Thoracic aorta (tissue), 2 donors: ENCODE measurements at regions not wholly inside any gene's neighbourhood (a gene's known extent, or its start where the extent isn't known, plus 50 kb on each side); places are given as distances from the start of the nearest gene placed in this dataset.

Source experiments
- ATAC-seq: fragments of 150-250 bp; one replicate; pipeline ENCODE4 v1.8.0; 2017; ENCODE audit warnings: low read depth; ENCODE audit not compliant: insufficient number of reproducible peaks, low FRiP score
- DNase-seq: peaks from one replicate; pipeline ENCODE4 v3.0.0-alpha.2; 2020; ENCODE audit warnings: low spot score
- H3K27ac ChIP-seq, 2 donors: fragments of 200-600 bp; sonication (generic); 1 replicate in 1 of 2; 2 replicates in 1 of 2; pipeline ENCODE4 v1.5.1; 2016; ENCODE audit warnings: mild to moderate bottlenecking in 2 of 2, moderate library complexity in 2 of 2
- H3K27me3 ChIP-seq: fragments of 200-600 bp; sonication (generic); replicated peaks from 2 replicates; pipeline ENCODE4 v1.6.0; 2016; ENCODE audit warnings: mild to moderate bottlenecking; ENCODE audit not compliant: insufficient read depth
- H3K36me3 ChIP-seq: fragments of 200-600 bp; sonication (generic); one replicate; pipeline ENCODE4 v1.5.1; 2016
- H3K4me1 ChIP-seq, 2 donors: fragments of 200-600 bp; sonication (generic); 1 replicate in 1 of 2; 2 replicates in 1 of 2; pipeline versions ENCODE4 v1.5.1 to v1.6.0; 2016; ENCODE audit warnings: low read depth in 2 of 2, mild to moderate bottlenecking in 1 of 2; ENCODE audit not compliant: control insufficient read depth in 1 of 2
- H3K4me3 ChIP-seq: fragments of 200-600 bp; sonication (generic); 2 replicates; pipeline ENCODE4 v1.5.1; 2016; ENCODE audit warnings: mild to moderate bottlenecking
- H3K9me3 ChIP-seq: fragments of 200-600 bp; sonication (generic); 2 replicates; pipeline ENCODE4 v1.5.1; 2016
- CTCF ChIP-seq: fragments of 200-600 bp; sonication (generic); IDR thresholded peaks from one replicate; pipeline ENCODE4 v1.5.1; 2019; ENCODE audit warnings: antibody characterized with exemption

- DNase-seq (no peak), ATAC-seq (no peak)
- no peak for TF ChIP-seq CTCF
- no peak overlapping the region for H3K27ac ChIP-seq
- no peaks in the 10 kb centered on the region for H3K9me3 ChIP-seq
- H3K4me1 ChIP-seq = no peaks in the 10 kb centered on the region
- H3K27me3 ChIP-seq = no peaks in the 10 kb centered on the region
- no peaks in the 10 kb centered on the region for H3K36me3 ChIP-seq
- no peak overlapping the region for H3K4me3 ChIP-seq
Measured at GRCh38 chr1:239831577-239832355, 259.9 kb upstream of the FMN2 start.

- no peak for ATAC-seq
- DNase-seq = no peak
- H3K27me3 ChIP-seq = no peaks in the 10 kb centered on the region
- no peaks in the 10 kb centered on the region for H3K4me1 ChIP-seq
- TF ChIP-seq CTCF = no peak
- H3K4me3 ChIP-seq = no peak overlapping the region
- no peaks in the 10 kb centered on the region for H3K9me3 ChIP-seq
- no peaks in the 10 kb centered on the region for H3K36me3 ChIP-seq
- no peak overlapping the region for H3K27ac ChIP-seq
Measured at GRCh38 chr1:239833723-239834122, 258.0 kb upstream of the FMN2 start.

- no peaks in the 10 kb centered on the region for H3K36me3 ChIP-seq
- ATAC-seq (no peak), DNase-seq (no peak)
- H3K27me3 ChIP-seq = no peaks in the 10 kb centered on the region
- no peak for TF ChIP-seq CTCF
- no peak overlapping the region for H3K27ac ChIP-seq
- no peak overlapping the region for H3K4me3 ChIP-seq
- H3K9me3 ChIP-seq = no peaks in the 10 kb centered on the region
- H3K4me1 ChIP-seq = no peaks in the 10 kb centered on the region
Measured at GRCh38 chr1:239835946-239836440, 255.7 kb upstream of the FMN2 start.

- no peak overlapping the region for H3K27ac ChIP-seq
- H3K4me1 ChIP-seq = no peaks in the 10 kb centered on the region
- no peaks in the 10 kb centered on the region for H3K27me3 ChIP-seq
- DNase-seq (no peak), ATAC-seq (no peak)
- no peak for TF ChIP-seq CTCF
- H3K36me3 ChIP-seq = no peaks in the 10 kb centered on the region
- no peaks in the 10 kb centered on the region for H3K9me3 ChIP-seq
- H3K4me3 ChIP-seq = no peak overlapping the region
Measured at GRCh38 chr1:239840336-239840735, 251.3 kb upstream of the FMN2 start.

- Histone ChIP-seq H3K36me3 (no peaks in the 10 kb centered on the region), H3K4me3 (no peak overlapping the region), H3K27me3 (no peaks in the 10 kb centered on the region), H3K9me3 (no peaks in the 10 kb centered on the region), H3K27ac (no peak overlapping the region), H3K4me1 (no peaks in the 10 kb centered on the region)
- TF ChIP-seq CTCF = no peak
- ATAC-seq = no peak
- DNase-seq = no peak
Measured at GRCh38 chr1:239840790-239841189, 250.9 kb upstream of the FMN2 start.
